HG02763 (cell line): ENCODE measurements at regions not wholly inside any gene's neighbourhood (a gene's known extent, or its start where the extent isn't known, plus 50 kb on each side); places are given as distances from the start of the nearest gene placed in this dataset.

Experiments
- ATAC-seq: cut with Tn5 transposase; IDR thresholded peaks from one replicate; pipeline ENCODE4 v1.9.1; 2021; ENCODE audit warnings: mild to moderate bottlenecking, moderate library complexity; ENCODE audit not compliant: unreplicated experiment

GRCh38 chr17:12287953-12288352, 267.3 kb downstream of the MAP2K4 start:
- ATAC-seq: no peak

- no peak for ATAC-seq
These were observed 269.5 kb downstream of the MAP2K4 start for GRCh38 chr17:12290207-12290606.

- ATAC-seq: no peak
These were observed 275.5 kb downstream of the MAP2K4 start for GRCh38 chr17:12296209-12296625.

GRCh38 chr17:12301551-12301950, 280.9 kb downstream of the MAP2K4 start:
- ATAC-seq: no peak

GRCh38 chr17:12302711-12303110, 282.0 kb downstream of the MAP2K4 start:
- no peak for ATAC-seq

- no peak for ATAC-seq
These were observed 290.1 kb downstream of the MAP2K4 start for GRCh38 chr17:12310811-12311210.

- ATAC-seq: no peak
These were observed 292.0 kb downstream of the MAP2K4 start for GRCh38 chr17:12312692-12313091.

GRCh38 chr17:12313786-12314185, 293.1 kb downstream of the MAP2K4 start:
- ATAC-seq: no peak

GRCh38 chr17:12316021-12316420, 295.3 kb downstream of the MAP2K4 start:
- ATAC-seq: no peak

GRCh38 chr17:12318571-12319266, 298.0 kb downstream of the MAP2K4 start:
- no peak for ATAC-seq

GRCh38 chr17:12320286-12320685, 299.6 kb downstream of the MAP2K4 start:
- ATAC-seq: no peak

- ATAC-seq: no peak
These were observed 307.5 kb downstream of the MAP2K4 start for GRCh38 chr17:12328204-12328603.

GRCh38 chr17:12330456-12330855, 309.8 kb downstream of the MAP2K4 start:
- ATAC-seq: no peak

- no peak for ATAC-seq
These were observed 320.7 kb downstream of the MAP2K4 start for GRCh38 chr17:12341328-12341727.

- ATAC-seq: no peak
These were observed 321.5 kb downstream of the MAP2K4 start for GRCh38 chr17:12342161-12342560.

GRCh38 chr17:12342609-12343435, 322.1 kb downstream of the MAP2K4 start:
- no peak for ATAC-seq

- no peak for ATAC-seq
These were observed 317.2 kb upstream of the MYOCD start for GRCh38 chr17:12348476-12348875.

- no peak for ATAC-seq
These were observed 316.4 kb upstream of the MYOCD start for GRCh38 chr17:12349297-12349696.

GRCh38 chr17:12352127-12352526, 313.6 kb upstream of the MYOCD start:
- no peak for ATAC-seq

GRCh38 chr17:12357600-12357999, 308.1 kb upstream of the MYOCD start:
- no peak for ATAC-seq

- ATAC-seq: no peak
These were observed 307.2 kb upstream of the MYOCD start for GRCh38 chr17:12358477-12358876.

- ATAC-seq: no peak
These were observed 302.7 kb upstream of the MYOCD start for GRCh38 chr17:12362853-12363455.
